Testis (tissue), 2 donors: ENCODE measurements at regions not wholly inside any gene's neighbourhood (a gene's known extent, or its start where the extent isn't known, plus 50 kb on each side); places are given as distances from the start of the nearest gene placed in this dataset.

Experiments
- CTCF ChIP-seq, 3 experiments: fragments of 450-650 bp in 2 of 3; fragments of 200-600 bp in 1 of 3; sonication (generic) in 1 of 3; IDR thresholded peaks; one replicate each; pipeline ENCODE4 v1.5.1; 2016 to 2019; ENCODE audit warnings: antibody characterized with exemption in 3 of 3, mild to moderate bottlenecking in 2 of 3, moderate library complexity in 1 of 3
- POLR2A ChIP-seq: fragments of 450-650 bp; IDR thresholded peaks from one replicate; pipeline ENCODE4 v1.6.1; 2017; ENCODE audit warnings: antibody characterized with exemption, mild to moderate bottlenecking, moderate library complexity

GRCh38 chr16:65657071-65657494 is 535.2 kb upstream of the CDH11 start:
- TF ChIP-seq CTCF (IDR thresholded peaks at IDR 0.05) (no peak), POLR2A (no peak)
